ENCODE measurements at regions not wholly inside any gene's neighbourhood (a gene's known extent, or its start where the extent isn't known, plus 50 kb on each side); places are given as distances from the start of the nearest gene placed in this dataset.

- Histone ChIP-seq H3K9me3 (ENCODE audit: control insufficient read depth in 2 of 3, low read length in 3 of 3) (no peaks in the 10 kb centered on the region), H3K27me3 (ENCODE audit: control insufficient read depth in 2 of 2, insufficient read depth in 2 of 2, low read length in 2 of 2) (no peaks in the 10 kb centered on the region), H3K4me3 (ENCODE audit: low read length) (no peak overlapping the region), H3K27ac (ENCODE audit: low read depth, low read length) (no peak overlapping the region), H3K4me1 (ENCODE audit: control insufficient read depth in 2 of 2, insufficient read depth in 2 of 2, low read length in 2 of 2) (no peaks in the 10 kb centered on the region), H3K36me3 (ENCODE audit: control insufficient read depth in 2 of 3, insufficient read depth in 3 of 3, low read length in 3 of 3) (no peaks in the 10 kb centered on the region)
- DNase-seq (no peak), ATAC-seq (no peak)
- Mint-ChIP-seq H3K27ac (no peak overlapping the region), H3K9me3 (peaks cover 0 to 10% (median 0%) of the 10 kb centered on the region in 11 donors), H3K4me3 (no peak overlapping the region), H3K36me3 (no peaks in the 10 kb centered on the region), H3K4me1 (no peaks in the 10 kb centered on the region), H3K27me3 (peaks cover 8 to 21% (median 17%) of the 10 kb centered on the region in 5 donors)
- intact Hi-C loops (cut with micrococcal nuclease), result no loop called here
- ChIA-PET CTCF (no interaction called here), POLR2A (no interaction called here)
Measured at GRCh38 chr2:44869761-44870160, 71.7 kb upstream of the SIX3 start.

GRCh38 chr2:44877417-44877816, 64.1 kb upstream of the SIX3 start:
- H3K27ac Mint-ChIP-seq, result no peak overlapping the region
- H3K4me3 Mint-ChIP-seq, result no peak overlapping the region
- Histone ChIP-seq H3K4me1 (ENCODE audit: control insufficient read depth in 2 of 2, insufficient read depth in 2 of 2, low read length in 2 of 2) (no peaks in the 10 kb centered on the region), H3K27ac (ENCODE audit: low read depth, low read length) (no peak overlapping the region), H3K36me3 (ENCODE audit: control insufficient read depth in 2 of 3, insufficient read depth in 3 of 3, low read length in 3 of 3) (no peaks in the 10 kb centered on the region), H3K9me3 (ENCODE audit: control insufficient read depth in 2 of 3, low read length in 3 of 3) (no peaks in the 10 kb centered on the region), H3K4me3 (ENCODE audit: low read length) (no peak overlapping the region), H3K27me3 (ENCODE audit: control insufficient read depth in 2 of 2, insufficient read depth in 2 of 2, low read length in 2 of 2) (peaks cover 0 to 2% of the 10 kb centered on the region in 2 donors)
- intact Hi-C loops (cut with micrococcal nuclease), result no loop called here
- ATAC-seq, result no peak
- no peak for DNase-seq
- no peaks in the 10 kb centered on the region for H3K36me3 Mint-ChIP-seq
- peaks cover 0 to 33% (median 21%) of the 10 kb centered on the region in 5 donors for H3K27me3 Mint-ChIP-seq
- H3K4me1 Mint-ChIP-seq, result no peaks in the 10 kb centered on the region
- H3K9me3 Mint-ChIP-seq, result peaks cover 0 to 23% (median 4%) of the 10 kb centered on the region in 11 donors
- POLR2A ChIA-PET, result no interaction called here
- CTCF ChIA-PET, result no interaction called here

GRCh38 chr2:44879269-44880124, 62.0 kb upstream of the SIX3 start:
- DNase-seq, result no peak

GRCh38 chr2:44880125-44880483, 61.4 kb upstream of the SIX3 start:
- Histone ChIP-seq H3K27ac (ENCODE audit: low read depth, low read length) (no peak overlapping the region), H3K9me3 (ENCODE audit: control insufficient read depth in 2 of 3, low read length in 3 of 3) (no peaks in the 10 kb centered on the region), H3K4me1 (ENCODE audit: control insufficient read depth in 2 of 2, insufficient read depth in 2 of 2, low read length in 2 of 2) (no peaks in the 10 kb centered on the region), H3K27me3 (ENCODE audit: control insufficient read depth in 2 of 2, insufficient read depth in 2 of 2, low read length in 2 of 2) (peaks cover 0 to 2% of the 10 kb centered on the region in 2 donors), H3K4me3 (ENCODE audit: low read length) (no peak overlapping the region), H3K36me3 (ENCODE audit: control insufficient read depth in 2 of 3, insufficient read depth in 3 of 3, low read length in 3 of 3) (no peaks in the 10 kb centered on the region)
- no peaks in the 10 kb centered on the region for H3K36me3 Mint-ChIP-seq
- intact Hi-C loops (cut with micrococcal nuclease), result no loop called here
- ChIA-PET CTCF (no interaction called here), POLR2A (no interaction called here)
- no peaks in the 10 kb centered on the region for H3K4me1 Mint-ChIP-seq
- peaks cover 3 to 39% (median 23%) of the 10 kb centered on the region in 5 donors for H3K27me3 Mint-ChIP-seq
- no peak overlapping the region for H3K27ac Mint-ChIP-seq
- H3K4me3 Mint-ChIP-seq, result no peak overlapping the region
- ATAC-seq (no peak), DNase-seq (no peak)
- peaks cover 0 to 12% (median 3%) of the 10 kb centered on the region in 11 donors for H3K9me3 Mint-ChIP-seq

More at GRCh38 chr2:44879269-44880124, 62.0 kb upstream of the SIX3 start:
- H3K4me1 Mint-ChIP-seq, result no peaks in the 10 kb centered on the region
- Histone ChIP-seq H3K36me3 (ENCODE audit: control insufficient read depth in 2 of 3, insufficient read depth in 3 of 3, low read length in 3 of 3) (no peaks in the 10 kb centered on the region), H3K27ac (ENCODE audit: low read depth, low read length) (no peak overlapping the region), H3K9me3 (ENCODE audit: control insufficient read depth in 2 of 3, low read length in 3 of 3) (no peaks in the 10 kb centered on the region), H3K27me3 (ENCODE audit: control insufficient read depth in 2 of 2, insufficient read depth in 2 of 2, low read length in 2 of 2) (peaks cover 0 to 2% of the 10 kb centered on the region in 2 donors), H3K4me3 (ENCODE audit: low read length) (no peak overlapping the region), H3K4me1 (ENCODE audit: control insufficient read depth in 2 of 2, insufficient read depth in 2 of 2, low read length in 2 of 2) (no peaks in the 10 kb centered on the region)
- no peak overlapping the region for H3K27ac Mint-ChIP-seq
- H3K36me3 Mint-ChIP-seq, result no peaks in the 10 kb centered on the region
- intact Hi-C loops (cut with micrococcal nuclease), result no loop called here
- peaks cover 0 to 34% (median 17%) of the 10 kb centered on the region in 5 donors for H3K27me3 Mint-ChIP-seq
- ATAC-seq, result no peak
- peaks cover 0 to 16% (median 4%) of the 10 kb centered on the region in 11 donors for H3K9me3 Mint-ChIP-seq
- H3K4me3 Mint-ChIP-seq, result no peak overlapping the region
- ChIA-PET CTCF (no interaction called here), POLR2A (no interaction called here)

GRCh38 chr2:44881856-44882255, 59.6 kb upstream of the SIX3 start:
- Histone ChIP-seq H3K4me3 (ENCODE audit: low read length) (no peak overlapping the region), H3K27ac (ENCODE audit: low read depth, low read length) (no peak overlapping the region), H3K27me3 (ENCODE audit: control insufficient read depth in 2 of 2, insufficient read depth in 2 of 2, low read length in 2 of 2) (peaks cover 0 to 2% of the 10 kb centered on the region in 2 donors), H3K36me3 (ENCODE audit: control insufficient read depth in 2 of 3, insufficient read depth in 3 of 3, low read length in 3 of 3) (no peaks in the 10 kb centered on the region), H3K9me3 (ENCODE audit: control insufficient read depth in 2 of 3, low read length in 3 of 3) (no peaks in the 10 kb centered on the region), H3K4me1 (ENCODE audit: control insufficient read depth in 2 of 2, insufficient read depth in 2 of 2, low read length in 2 of 2) (no peaks in the 10 kb centered on the region)
- DNase-seq, result no peak
- ChIA-PET POLR2A (no interaction called here), CTCF (no interaction called here)
- Mint-ChIP-seq H3K4me3 (no peak overlapping the region), H3K4me1 (no peaks in the 10 kb centered on the region), H3K27me3 (peaks cover 0 to 39% (median 28%) of the 10 kb centered on the region in 5 donors), H3K9me3 (no peaks in the 10 kb centered on the region), H3K27ac (no peak overlapping the region), H3K36me3 (no peaks in the 10 kb centered on the region)
- ATAC-seq, result no peak
- intact Hi-C loops (cut with micrococcal nuclease), result no loop called here

GRCh38 chr2:44883356-44883755, 58.1 kb upstream of the SIX3 start:
- Histone ChIP-seq H3K27ac (ENCODE audit: low read depth, low read length) (no peak overlapping the region), H3K9me3 (ENCODE audit: control insufficient read depth in 2 of 3, low read length in 3 of 3) (no peaks in the 10 kb centered on the region), H3K36me3 (ENCODE audit: control insufficient read depth in 2 of 3, insufficient read depth in 3 of 3, low read length in 3 of 3) (no peaks in the 10 kb centered on the region), H3K4me3 (ENCODE audit: low read length) (no peak overlapping the region), H3K27me3 (ENCODE audit: control insufficient read depth in 2 of 2, insufficient read depth in 2 of 2, low read length in 2 of 2) (peaks cover 0 to 2% of the 10 kb centered on the region in 2 donors), H3K4me1 (ENCODE audit: control insufficient read depth in 2 of 2, insufficient read depth in 2 of 2, low read length in 2 of 2) (no peaks in the 10 kb centered on the region)
- Mint-ChIP-seq H3K36me3 (no peaks in the 10 kb centered on the region), H3K27me3 (peaks cover 4 to 50% (median 32%) of the 10 kb centered on the region in 5 donors), H3K4me3 (no peak overlapping the region), H3K27ac (no peak overlapping the region), H3K9me3 (peaks cover 0 to 2% (median 0%) of the 10 kb centered on the region in 11 donors), H3K4me1 (no peaks in the 10 kb centered on the region)
- intact Hi-C loops (cut with micrococcal nuclease), result no loop called here
- ATAC-seq (no peak), DNase-seq (no peak)
- ChIA-PET POLR2A (no interaction called here), CTCF (no interaction called here)

- Mint-ChIP-seq H3K9me3 (peaks cover 0 to 2% (median 0%) of the 10 kb centered on the region in 11 donors), H3K4me1 (no peaks in the 10 kb centered on the region), H3K4me3 (no peak overlapping the region), H3K27ac (no peak overlapping the region), H3K27me3 (peaks cover 4 to 50% (median 32%) of the 10 kb centered on the region in 5 donors), H3K36me3 (no peaks in the 10 kb centered on the region)
- intact Hi-C loops (cut with micrococcal nuclease), result no loop called here
- Histone ChIP-seq H3K27ac (ENCODE audit: low read depth, low read length) (no peak overlapping the region), H3K4me1 (ENCODE audit: control insufficient read depth in 2 of 2, insufficient read depth in 2 of 2, low read length in 2 of 2) (no peaks in the 10 kb centered on the region), H3K9me3 (ENCODE audit: control insufficient read depth in 2 of 3, low read length in 3 of 3) (no peaks in the 10 kb centered on the region), H3K27me3 (ENCODE audit: control insufficient read depth in 2 of 2, insufficient read depth in 2 of 2, low read length in 2 of 2) (peaks cover 0 to 2% of the 10 kb centered on the region in 2 donors), H3K36me3 (ENCODE audit: control insufficient read depth in 2 of 3, insufficient read depth in 3 of 3, low read length in 3 of 3) (no peaks in the 10 kb centered on the region), H3K4me3 (ENCODE audit: low read length) (no peak overlapping the region)
- DNase-seq (no peak), ATAC-seq (no peak)
- POLR2A ChIA-PET, result interaction anchor here (0.8 kb wide), 1 partner anchor 107 kb away, joined by 3 read pairs; no protein-coding TSS in a partner anchor
- CTCF ChIA-PET, result interaction anchor here (0.6 kb wide), 1 partner anchor 491 kb away, joined by 3 read pairs; no protein-coding TSS in a partner anchor
Measured at GRCh38 chr2:44884231-44884630, 57.3 kb upstream of the SIX3 start.
